HG03521 (cell line): ENCODE measurements at regions not wholly inside any gene's neighbourhood (a gene's known extent, or its start where the extent isn't known, plus 50 kb on each side); places are given as distances from the start of the nearest gene placed in this dataset.

Source experiments
- ATAC-seq: cut with Tn5 transposase; IDR thresholded peaks from one replicate; pipeline ENCODE4 v1.9.1; 2021; ENCODE audit warnings: mild to moderate bottlenecking, moderate library complexity; ENCODE audit not compliant: unreplicated experiment

DNA sequence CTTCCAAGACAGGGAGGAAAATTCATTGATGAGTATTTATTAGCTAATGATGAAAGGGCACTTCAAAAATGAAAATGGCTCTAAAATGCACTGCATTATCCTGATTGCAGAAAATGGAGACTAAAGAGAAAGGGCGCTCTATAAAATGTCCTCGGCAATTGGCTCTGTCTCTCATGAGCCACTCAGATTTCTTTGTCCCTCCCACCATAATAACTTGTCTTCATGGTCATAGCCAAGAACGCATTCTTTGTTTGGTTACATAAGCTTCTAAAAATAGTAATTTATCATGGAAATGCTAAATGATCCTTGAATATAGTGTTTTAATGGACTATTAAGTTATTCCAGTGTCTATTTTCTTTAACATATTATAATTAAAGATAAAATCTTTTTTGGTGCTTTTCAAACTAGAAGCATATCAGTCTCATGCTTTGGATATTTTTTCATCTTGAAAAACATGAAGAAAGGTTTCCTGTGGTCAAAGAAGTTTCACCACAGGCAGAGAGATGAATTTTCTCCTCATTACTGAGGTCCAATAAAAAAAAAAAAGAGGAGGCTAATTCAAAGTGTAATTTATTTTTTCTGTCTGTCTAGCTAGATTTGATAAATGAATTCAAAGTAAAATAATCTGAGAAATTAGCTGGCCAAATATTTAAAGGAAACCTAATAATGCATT, 238.1 kb upstream of the BLID start:
- ATAC-seq: no peak

DNA sequence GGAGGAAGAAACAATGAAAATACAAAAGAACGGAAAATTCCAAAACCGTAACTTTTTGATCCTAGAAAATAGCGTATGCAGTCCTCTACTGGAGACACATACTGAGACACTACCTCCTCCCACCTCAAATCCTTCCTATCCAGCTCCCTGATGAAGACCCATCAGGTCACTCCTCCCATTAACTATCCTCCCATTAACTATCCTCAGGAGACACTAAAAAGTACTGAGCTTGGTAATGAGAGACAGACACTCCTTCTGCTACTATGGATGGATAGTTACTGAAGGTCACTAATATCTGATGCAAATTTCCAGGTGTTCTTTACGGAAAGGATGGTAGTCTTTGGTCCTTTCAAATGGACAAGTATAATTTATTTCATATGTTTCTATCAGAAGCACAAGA, 237.5 kb upstream of the BLID start:
- ATAC-seq: no peak

DNA sequence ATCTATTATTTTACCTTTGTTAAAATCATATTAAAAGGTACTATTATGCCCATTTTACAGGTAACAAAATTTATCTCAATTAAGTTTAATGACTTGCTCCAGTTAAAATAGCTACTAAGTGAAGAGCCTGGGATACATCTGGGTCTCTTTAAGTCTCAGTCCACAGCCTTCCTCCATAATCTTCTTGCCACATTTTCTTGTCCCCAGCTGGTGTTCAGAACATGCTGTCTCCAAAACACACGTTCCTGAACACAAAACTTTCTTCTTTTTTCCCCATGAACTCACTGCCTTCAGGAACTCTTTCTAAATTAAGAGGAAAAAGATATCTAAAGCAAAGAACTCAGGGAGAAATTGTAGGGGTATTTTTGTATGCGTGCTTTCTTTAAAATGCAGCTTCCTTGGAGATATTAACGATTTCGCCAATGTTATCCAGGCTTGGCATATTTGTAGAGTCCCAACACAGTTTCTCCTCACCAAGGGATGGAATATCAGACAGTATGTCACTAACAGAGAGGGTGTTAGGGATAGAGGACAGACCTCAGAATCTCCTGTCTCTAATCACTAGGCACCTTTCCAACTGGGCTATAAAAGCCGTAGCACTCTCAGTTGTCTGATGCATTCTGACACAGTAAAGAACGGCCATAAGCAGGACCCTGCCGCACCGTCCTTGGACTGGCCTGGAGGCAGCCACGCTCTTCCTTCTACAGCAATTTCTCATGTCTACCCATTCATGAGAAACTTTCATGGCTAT, 232.8 kb upstream of the BLID start:
- ATAC-seq: no peak

DNA sequence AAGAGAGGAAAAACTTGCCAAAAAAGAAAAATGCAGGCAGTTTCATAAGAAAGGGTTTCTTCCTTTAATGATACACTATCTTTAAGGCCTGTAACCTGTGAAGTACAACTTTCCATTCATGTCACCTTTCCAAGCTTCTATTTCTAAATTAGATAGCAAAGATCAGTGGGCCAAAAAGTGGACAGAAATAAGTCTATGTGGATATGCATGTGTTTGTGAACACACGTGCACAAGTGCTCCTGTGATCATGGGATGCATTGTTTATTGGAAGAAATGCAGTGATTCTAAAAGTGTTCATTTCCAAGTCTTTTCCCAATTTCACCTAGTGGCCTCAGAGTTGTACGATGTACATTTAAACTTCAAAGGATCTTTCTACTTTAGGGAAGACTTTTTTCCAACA, 230.0 kb upstream of the BLID start:
- ATAC-seq: no peak

DNA sequence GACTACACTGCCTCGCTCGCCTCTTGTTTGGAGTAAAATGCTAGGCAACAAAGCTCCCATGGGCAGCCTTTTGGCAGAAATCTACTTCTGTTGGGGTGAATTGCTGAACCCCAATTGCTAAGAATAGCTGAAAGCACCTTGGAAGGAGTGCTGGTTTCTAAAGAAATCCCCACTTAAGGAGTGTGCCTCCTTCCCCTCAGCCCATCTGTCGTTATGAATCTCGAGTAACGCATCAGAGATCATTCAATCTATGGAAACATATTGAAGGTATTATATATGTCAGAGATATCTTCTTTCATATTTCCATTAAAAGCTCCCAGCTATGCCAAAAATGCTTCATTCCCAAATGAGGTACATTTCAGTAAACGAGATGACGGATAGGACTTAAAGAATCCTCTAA, 229.6 kb upstream of the BLID start:
- ATAC-seq: no peak

DNA sequence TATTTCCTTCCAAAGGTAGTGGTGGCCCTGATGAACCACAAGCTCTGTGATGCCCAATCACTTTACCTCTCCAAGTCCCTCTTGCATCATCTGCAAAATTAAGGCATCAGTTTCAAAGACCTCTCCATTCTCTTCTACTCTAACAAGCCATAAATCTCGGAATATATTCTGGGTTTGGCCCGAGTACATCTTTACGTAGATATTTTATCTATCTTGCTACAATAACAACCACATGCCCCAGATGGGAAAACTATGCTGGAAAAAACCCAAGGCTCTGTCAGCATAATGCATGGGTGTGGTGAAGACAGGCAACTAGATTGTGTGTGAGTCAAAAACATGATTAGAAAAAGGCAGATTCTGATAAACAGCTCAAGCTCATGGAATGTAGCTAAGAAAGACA, 228.2 kb upstream of the BLID start:
- ATAC-seq: no peak

DNA sequence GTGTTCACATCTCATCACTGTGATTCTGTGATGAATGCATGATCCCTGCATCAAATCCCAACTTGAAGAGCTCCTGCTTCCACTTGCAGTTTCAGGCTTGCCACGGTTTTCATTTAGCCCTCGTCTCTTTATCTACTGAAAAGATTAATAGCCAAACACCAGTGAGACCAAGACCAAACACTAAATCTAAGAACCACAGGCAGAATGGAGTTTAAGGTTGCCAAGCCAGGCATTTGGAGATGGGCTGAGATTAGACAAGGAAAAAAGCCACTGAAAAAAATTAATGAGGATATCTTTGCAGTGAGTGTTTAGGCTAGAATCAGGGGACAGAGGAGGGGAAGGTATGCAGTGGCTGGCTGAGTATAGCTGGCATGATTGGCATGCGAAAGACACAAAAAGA, 227.2 kb upstream of the BLID start:
- no peak for ATAC-seq

DNA sequence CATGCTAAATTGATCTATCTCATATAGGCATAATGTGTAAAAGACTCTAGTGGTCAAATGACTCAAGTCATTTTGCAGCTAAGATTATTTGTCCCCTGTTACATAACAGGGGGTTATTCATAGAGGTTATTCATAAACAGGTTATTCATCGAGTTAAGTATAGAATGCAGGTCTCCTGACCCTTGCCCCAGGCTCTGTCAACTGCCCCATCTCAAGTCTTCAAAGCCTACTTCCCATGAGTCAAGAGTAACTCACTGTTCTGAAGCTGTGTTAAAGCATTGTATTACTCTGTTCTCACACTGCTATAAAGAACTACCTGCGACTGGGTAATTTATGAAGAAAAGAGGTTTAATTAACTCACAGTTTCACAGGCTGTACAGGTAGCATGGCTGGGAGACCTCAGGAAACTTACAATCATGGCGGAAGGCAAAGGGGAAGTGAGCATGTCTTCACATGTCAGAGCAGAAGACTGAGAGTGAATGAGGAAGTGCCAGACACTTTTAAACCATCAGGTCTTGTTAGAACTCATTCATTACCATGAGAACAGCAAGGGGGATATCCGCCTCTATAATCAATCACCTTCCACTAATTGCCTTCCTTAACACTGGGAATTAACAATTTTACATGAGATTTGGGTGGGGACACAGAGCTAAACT, 226.2 kb upstream of the BLID start:
- ATAC-seq: no peak

DNA sequence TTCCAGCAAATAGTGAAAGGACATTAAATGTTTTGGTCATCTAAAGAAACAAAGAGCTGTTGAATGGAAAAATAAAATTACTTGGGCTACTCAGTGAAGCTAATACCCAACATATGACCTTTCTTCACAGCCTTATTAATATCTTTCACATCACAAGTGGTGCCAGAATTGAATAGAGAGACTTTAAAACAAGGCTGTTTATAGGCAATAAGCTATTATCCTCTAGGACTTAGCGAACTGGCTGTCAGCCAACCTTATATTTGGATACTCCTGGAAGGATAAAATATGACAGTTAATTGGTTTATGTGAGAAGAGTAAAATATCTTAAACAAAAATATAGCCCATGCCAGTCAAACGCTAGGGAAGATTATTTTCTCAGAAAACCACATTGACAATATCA, 225.5 kb upstream of the BLID start:
- ATAC-seq: no peak

DNA sequence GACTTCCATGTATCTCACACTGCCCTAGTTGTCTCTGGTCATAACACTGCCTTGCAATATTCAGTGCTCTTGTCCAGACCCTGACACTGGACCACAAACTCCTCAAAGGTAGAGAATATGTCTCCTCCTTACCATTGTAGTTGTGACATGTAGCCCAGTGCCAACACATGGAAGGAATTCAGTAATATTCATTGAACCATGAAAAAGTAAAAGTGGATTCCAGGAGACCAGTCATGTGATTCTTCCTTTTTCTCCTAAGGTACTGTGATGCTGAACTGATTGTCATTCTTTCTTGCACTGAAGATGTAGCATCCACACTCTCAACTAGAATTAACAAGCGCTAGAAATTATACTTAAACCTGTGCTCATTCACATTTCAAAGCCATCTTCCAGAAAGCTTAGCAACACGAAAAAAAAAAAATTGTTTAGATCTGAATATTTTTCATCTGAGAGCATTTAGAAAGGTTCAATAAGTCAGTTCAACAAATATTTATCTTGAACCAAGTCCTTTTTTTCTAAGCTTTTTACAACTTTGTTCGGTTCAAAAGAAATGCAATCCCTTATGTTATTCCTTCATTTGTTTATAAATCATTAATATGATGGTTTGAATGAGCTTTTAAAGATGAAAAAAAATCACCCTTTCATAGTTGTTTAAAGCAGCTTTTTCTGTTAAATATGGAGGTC, 224.7 kb upstream of the BLID start:
- ATAC-seq: no peak

DNA sequence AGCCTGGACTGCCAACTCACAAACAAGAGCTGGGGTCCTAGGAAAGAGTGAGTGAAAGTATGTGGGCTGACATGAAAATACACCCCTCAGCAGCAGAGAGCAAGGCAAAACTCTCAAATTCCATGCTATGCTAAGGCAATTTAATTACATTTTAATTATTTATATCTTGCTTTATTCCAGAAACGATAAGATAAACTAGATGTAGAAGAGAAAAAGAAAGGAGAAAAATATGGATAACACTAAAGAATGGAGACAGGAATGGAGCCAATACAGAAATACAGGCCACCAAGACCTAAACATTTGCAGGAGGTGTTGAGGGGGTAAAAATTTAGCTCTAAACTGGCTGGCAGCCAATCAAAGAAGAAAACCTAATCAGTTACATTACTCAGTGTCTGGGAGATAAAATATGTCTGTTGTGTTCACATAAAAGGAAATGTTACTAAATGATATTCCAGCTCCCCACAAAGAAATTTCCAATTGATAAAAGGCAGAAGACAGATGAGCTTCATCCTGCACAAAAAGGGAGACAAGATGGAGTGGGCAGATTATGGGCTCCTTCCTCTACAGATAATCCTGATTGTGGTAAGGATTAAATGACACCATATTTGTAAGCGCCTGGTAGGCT, 223.5 kb upstream of the BLID start:
- ATAC-seq: no peak

DNA sequence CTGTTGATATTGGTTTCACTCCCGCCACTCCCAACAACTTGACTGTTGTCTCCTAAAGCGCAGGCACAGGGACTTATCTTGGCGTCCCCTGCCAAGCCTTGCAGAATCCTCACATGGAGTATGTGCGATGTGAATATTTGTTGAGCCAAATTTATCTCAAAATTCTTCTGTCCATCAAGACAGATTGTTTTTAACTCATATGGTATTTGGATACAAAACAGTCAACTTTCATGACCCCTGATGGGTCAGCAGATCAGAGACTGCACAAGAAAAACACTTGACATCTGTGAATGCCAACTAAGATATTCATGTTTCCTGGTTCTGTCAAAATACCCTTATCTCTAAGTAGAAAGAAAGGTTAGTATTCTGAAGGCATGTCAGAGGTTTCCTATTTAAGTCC, 221.7 kb upstream of the BLID start:
- no peak for ATAC-seq

DNA sequence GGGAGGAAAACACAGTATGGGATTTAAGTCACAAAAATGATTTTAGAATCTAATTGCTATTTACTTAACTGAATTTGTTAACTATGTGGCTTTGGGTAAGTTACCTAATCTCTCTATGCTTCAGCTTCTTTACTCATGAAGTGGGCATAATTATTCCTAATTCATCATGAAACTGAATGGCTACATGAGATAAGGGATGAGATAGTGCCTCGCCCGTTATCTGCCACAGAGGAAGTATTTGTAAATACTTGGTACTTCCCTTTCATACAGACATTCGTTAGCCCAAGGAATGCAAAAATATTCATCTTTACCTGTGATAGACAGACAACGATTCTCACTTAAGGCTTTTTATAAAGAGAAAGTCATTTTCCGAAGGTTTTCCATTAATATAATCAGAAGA, 221.2 kb upstream of the BLID start:
- no peak for ATAC-seq

DNA sequence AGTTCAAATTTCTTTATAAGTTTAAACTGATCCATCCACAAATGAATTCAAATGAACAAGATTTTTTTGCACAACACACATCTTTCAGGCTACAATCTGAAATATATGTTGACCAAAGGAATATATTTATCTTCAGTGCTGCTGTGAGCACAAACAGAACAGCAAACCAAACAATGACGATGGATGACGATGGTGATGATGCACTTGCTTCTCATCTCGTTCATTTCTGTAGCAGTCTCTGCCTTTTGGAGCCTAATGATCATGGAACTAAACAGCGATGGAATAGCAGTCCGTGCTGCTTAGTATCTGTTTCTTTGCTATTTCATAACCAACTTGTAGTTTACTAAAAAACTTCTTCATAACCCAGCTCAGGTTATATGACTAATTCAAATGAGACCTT, 220.7 kb upstream of the BLID start:
- ATAC-seq: no peak

DNA sequence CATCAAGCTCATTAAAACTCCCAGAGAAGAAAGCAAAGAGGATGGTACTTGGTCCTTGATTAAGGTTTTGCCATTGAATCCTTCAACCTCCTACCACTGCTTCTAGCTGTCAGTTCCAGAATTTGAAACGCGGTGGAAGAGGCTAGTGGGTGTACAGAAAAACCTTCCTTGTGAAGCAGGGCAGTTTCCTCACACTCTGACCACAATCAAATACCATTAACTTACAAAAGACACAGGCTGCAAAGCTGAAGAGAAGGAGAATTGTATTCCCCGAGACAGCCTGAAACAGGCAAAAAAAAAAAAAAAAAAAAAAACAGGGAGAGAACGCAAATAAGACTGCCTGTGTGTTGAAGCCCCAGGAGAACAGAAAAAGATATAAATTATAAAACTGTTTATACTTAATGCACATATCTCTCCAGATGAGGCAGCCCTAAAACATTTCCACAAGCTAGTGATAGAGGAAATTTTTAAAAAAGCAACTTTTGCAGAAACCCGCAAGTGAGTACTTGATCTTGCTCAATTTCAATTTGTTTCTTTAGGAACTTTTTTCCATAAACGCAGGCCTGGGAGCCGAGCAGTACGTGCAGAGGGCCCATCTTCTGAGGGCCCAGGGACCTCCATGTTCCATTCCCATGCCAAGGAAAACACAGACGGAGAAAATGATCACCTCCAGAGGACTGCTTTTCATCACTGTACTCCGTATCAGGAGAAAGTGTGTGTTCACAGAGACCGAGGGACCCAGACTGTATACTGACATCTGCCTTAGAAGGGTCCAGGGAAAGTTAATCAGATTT, 218.7 kb upstream of the BLID start:
- ATAC-seq: no peak

DNA sequence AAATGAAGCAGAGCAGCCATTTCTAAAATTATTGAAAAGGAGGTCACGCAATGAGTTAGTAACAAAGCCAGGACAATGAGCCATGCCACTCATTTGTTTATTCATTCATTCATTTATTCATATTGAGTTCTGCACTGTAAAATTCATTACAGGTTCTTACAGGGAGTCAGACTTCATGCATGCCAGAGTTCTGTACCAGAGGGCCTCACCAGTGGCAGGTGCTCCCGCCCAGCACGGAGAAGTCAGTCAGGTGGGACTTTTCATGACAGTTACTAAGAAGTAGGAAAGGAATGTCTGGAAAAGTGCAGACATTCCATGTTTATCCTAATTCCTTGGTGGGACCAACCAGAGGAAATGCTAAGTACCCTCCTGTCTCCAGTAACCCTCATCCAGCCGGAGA, 217.5 kb upstream of the BLID start:
- ATAC-seq: no peak

DNA sequence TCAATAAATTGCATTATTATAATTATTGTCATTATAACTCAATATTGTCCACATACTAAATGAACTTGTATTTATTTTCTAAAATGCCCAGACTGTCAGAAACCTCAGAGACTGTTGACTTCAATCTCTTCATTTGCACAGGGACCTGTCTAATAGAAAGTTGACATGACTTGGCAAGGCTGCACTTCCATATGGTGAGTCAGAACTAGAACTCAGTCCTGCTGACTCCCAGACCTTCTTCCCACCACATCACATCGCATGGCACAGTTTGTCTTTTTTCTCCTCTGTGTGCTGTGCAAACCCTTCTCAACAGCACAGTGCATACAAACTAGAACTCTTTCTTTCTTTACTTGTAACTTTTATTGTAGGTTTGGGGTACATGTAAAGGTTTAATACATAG, 215.1 kb upstream of the BLID start:
- ATAC-seq: no peak

DNA sequence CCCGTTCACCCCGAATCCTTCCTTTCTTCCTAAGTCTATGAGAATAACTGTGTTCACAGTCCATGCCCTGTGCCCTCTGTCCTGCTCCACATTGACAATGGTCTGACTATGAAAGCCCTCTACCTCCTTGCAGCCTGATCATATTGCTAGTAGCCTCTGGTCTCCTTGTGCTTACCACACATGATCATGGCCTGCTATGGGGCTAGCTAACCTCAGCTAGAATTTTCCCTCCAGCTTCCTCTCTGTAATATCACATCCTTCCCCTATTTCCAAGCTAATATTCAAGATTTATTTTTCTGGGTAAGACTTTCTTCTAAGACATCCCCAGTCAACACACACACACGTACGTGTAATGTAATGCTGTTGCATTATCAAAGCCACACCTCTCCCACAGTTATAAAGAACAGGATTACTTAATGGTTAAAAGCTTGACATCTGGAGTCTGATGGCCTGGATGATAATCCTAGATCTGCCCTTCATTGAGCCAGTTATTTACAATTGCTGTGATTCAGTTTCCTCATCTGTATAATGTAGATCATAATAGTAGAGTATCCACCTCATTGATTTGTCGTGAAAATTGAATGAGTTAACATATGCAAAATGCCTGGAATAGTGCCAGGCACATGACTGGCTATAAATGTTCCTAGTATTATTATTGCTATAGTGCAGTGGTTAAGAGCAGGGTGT, 214.4 kb upstream of the BLID start:
- ATAC-seq: no peak

DNA sequence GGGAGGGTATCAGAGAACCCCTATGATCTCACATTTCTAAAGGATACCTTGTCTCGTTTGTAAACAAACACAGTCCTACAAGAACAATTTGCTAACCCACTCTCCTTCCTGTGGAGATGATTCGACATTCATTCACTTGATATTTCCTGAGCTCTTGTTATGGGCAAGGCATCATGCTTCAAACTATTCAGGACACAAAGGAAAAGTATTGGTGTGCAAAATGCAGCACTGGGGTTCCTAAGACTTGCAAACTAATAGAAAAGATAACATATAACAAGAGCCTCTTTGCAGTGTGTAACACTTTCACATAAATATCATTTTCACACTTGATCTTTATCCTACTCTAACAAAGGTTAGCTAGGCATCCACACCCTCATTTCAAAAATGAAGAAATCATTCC, 211.5 kb upstream of the BLID start:
- no peak for ATAC-seq
